ENCODE measurements at regions not wholly inside any gene's neighbourhood (a gene's known extent, or its start where the extent isn't known, plus 50 kb on each side); places are given as distances from the start of the nearest gene placed in this dataset.

- TF ChIP-seq E4F1 (IDR thresholded peaks at IDR 0.05; ENCODE audit: borderline replicate concordance, partially characterized antibody) (no peak), CREM (IDR thresholded peaks at IDR 0.05; ENCODE audit: low read depth) (no peak)
These were observed 97.3 kb upstream of the MARK1 start (continued) for GRCh38 chr1:220430586-220430985.

- no peak for FAIRE-seq
- no peaks in the 10 kb centered on the region for H3K27me3 ChIP-seq (replicated peaks in 1 of 2; ENCODE audit: control insufficient read depth in 2 of 2, insufficient read depth in 2 of 2, low read length in 1 of 2)
- ChIA-PET POLR2A (no interaction called here), RAD21 (ENCODE audit: unreplicated experiment) (no interaction called here), CTCF (interaction anchor here (0.6 kb wide), 1 partner anchor 396 kb away, joined by 4 read pairs; no protein-coding TSS in a partner anchor), SMC1A (ENCODE audit: uncharacterized antibody, unreplicated experiment) (no interaction called here)
- intact Hi-C loops (cut with micrococcal nuclease; ENCODE audit: unreplicated experiment) (no loop called here), in situ Hi-C loops (cut with MboI) (no loop called here)
- H3K4me2 ChIP-seq (ENCODE audit: control insufficient read depth, insufficient read depth), result no peak overlapping the region
- TF ChIP-seq CEBPB (IDR thresholded peaks at IDR 0.05; ENCODE audit: borderline replicate concordance in 1 of 2, low read depth in 2 of 2, low read length in 2 of 2) (no peak), GABPA (IDR thresholded peaks at IDR 0.05; ENCODE audit: low read depth) (no peak), USF1 (IDR thresholded peaks at IDR 0.05; ENCODE audit: borderline replicate concordance, extremely low read length, insufficient read depth, low read depth, low read length) (no peak)
- H3K9ac ChIP-seq (ENCODE audit: control insufficient read depth, insufficient read depth, low read length), result no peak overlapping the region
- no peaks in the 10 kb centered on the region for H3K4me1 ChIP-seq (ENCODE audit: control insufficient read depth, insufficient read depth, low read length)
- BruUV-seq (replicated peaks), result no TSS peak
- ATAC-seq, result no peak
- no peaks in the 10 kb centered on the region for H3K79me2 ChIP-seq (ENCODE audit: control insufficient read depth, insufficient read depth, low read length)
- no peaks in the 10 kb centered on the region for H3K36me3 ChIP-seq (ENCODE audit: control insufficient read depth in 2 of 2, insufficient read depth in 2 of 2, low read length in 1 of 2)
- DNase-seq (ENCODE audit: low read depth, low spot score), result no peak
- H3K9me3 ChIP-seq (replicated peaks; ENCODE audit: control insufficient read depth, insufficient read depth, low read length), result no peaks in the 10 kb centered on the region
- H3K4me3 ChIP-seq, result no peak overlapping the region
- no peak overlapping the region for H3K27ac ChIP-seq (ENCODE audit: control insufficient read depth, insufficient read depth)
- H4K20me1 ChIP-seq (ENCODE audit: control insufficient read depth, insufficient read depth), result no peaks in the 10 kb centered on the region
- H2AFZ ChIP-seq (ENCODE audit: control insufficient read depth, low read depth, low read length), result no peak overlapping the region
These were observed 97.9 kb upstream of the MARK1 start for GRCh38 chr1:220430059-220430458.
